HG02973 (cell line): ENCODE measurements at regions not wholly inside any gene's neighbourhood (a gene's known extent, or its start where the extent isn't known, plus 50 kb on each side); places are given as distances from the start of the nearest gene placed in this dataset.
"Not testable (repeated sequence)": the region's sequence is repeated elsewhere in the genome, so short reads cannot be mapped to it uniquely, and the experiment has no call there.

Experiments used
- ATAC-seq: cut with Tn5 transposase; IDR thresholded peaks from one replicate; pipeline ENCODE4 v1.9.1; 2021; ENCODE audit warnings: moderate library complexity; ENCODE audit not compliant: unreplicated experiment

DNA sequence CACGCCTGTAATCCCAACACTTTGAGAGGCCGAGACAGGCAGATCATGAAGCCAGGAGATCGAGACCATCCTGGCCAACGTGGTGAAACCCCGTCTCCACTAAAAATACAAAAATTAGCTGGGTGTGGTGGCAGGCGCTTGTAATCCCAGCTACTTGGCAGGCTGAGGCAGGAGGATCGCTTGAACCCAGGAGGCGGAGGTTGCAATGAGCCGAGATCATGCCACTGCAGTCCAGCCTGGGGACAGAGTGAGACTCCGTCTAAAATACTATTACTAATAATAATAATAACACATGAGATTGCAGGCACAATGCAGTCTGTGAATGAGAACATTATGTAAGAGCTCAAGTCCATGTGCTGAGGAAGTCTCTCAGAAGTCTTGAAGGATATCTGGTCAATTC is 1684.4 kb downstream of the SPATA31A7 start:
- ATAC-seq: not testable (repeated sequence)

GRCh38 chr9:62874745-62875599 is 1685.1 kb downstream of the SPATA31A7 start:
- not testable (repeated sequence) for ATAC-seq

DNA sequence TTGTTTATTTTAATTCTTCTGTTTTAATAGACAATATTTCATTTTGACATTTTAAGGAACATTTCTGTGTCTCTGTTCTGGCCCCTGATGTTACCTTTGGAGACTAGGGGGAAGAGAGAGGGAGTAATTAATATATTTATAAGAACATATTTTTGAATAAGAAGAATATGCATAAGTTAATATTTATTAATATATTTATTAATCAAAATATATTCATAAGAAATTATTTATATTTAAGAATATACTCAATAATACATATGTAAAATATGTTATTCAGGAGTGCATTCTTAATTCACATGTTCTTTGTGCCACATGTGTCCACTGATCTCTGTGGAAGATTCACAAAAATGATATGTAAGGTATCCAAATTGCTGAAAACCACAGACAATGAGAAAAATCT is 1687.7 kb downstream of the SPATA31A7 start:
- not testable (repeated sequence) for ATAC-seq

DNA sequence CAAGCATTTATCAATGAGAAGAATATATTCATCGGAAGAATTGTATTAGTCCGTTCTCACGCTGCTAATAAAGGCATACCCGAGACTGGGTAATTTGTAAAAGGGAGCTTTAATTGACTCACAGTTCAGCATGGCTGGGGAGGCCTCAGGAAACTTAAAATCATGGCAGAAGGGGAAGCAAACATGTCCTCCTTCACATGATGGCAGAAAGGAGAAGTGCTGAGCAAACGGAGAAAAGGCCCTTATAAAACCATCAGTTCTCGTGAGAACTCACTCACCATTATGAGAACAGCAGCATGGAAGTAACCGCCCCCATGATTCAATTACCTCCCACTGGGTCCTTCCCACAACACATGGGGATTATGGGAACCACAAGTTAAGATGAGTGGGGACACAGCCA is 1688.2 kb downstream of the SPATA31A7 start:
- ATAC-seq: not testable (repeated sequence)

GRCh38 chr9:62880453-62880852 is 1690.6 kb downstream of the SPATA31A7 start:
- ATAC-seq: not testable (repeated sequence)

- not testable (repeated sequence) for ATAC-seq
Measured at GRCh38 chr9:62880971-62881370, 1691.1 kb downstream of the SPATA31A7 start.

DNA sequence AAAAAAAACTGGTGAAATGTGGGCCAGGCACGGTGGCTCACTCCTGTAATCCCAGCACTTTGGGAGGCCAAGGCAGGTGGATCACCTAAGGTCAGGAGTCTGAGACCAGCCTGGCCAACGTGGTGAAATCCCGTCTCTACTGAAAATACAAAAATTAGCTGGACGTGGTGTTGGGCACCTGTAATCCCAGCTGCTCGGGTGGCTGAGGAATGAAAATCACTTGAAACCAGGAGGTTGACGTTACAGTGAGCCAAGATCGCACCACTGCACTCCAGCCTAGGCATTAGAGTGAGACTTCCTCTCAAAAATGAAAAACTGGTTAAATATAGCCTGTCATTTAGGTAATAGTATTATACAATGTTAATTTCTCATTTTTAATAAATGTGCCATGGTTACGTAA is 1692.0 kb downstream of the SPATA31A7 start:
- ATAC-seq: not testable (repeated sequence)

GRCh38 chr9:62882717-62883116 is 1692.9 kb downstream of the SPATA31A7 start:
- not testable (repeated sequence) for ATAC-seq

- not testable (repeated sequence) for ATAC-seq
Measured at GRCh38 chr9:62896692-62897091, 1706.9 kb downstream of the SPATA31A7 start.

GRCh38 chr9:62897411-62898225 is 1707.8 kb downstream of the SPATA31A7 start:
- ATAC-seq: not testable (repeated sequence)

DNA sequence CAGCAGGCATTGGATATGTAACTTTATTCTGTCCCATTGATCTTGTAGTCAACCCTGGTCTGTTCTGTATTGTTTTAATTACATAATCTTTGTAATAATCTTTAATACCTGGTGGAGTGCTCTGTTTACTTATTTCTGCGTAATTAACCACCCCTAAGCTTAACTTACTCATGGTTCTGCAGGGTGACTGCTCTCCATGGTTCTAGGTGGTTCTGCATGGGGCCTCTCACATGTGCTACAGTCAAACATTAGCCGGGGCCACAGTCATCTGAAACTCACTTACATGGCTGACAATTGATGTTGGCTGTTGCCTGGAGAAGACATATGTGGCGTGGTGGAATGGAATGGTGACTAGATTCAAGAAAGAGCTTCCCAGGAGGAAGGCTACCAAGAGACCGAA is 1709.8 kb downstream of the SPATA31A7 start:
- ATAC-seq: not testable (repeated sequence)

DNA sequence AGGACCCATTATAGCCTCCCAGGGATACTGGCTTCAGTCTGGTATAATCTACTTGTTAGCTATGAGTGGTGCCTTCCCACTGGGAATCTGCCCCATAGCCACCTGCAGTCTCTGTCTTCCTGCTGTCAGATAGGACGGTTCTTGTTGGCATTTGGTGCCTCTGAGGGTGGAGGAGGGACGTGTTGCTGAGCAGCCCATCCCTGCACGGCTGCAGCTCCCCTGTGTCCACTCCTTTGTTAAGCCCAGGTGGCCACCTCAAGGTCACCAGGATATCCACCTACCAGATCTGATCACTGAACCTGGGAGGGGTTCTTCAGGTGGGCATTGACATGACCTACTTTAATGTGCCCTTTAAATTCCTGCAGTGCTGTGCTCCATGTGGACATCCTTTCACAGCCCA is 1714.2 kb downstream of the SPATA31A7 start:
- ATAC-seq: not testable (repeated sequence)

GRCh38 chr9:62905722-62906121 is 1715.9 kb downstream of the SPATA31A7 start:
- ATAC-seq: not testable (repeated sequence)

DNA sequence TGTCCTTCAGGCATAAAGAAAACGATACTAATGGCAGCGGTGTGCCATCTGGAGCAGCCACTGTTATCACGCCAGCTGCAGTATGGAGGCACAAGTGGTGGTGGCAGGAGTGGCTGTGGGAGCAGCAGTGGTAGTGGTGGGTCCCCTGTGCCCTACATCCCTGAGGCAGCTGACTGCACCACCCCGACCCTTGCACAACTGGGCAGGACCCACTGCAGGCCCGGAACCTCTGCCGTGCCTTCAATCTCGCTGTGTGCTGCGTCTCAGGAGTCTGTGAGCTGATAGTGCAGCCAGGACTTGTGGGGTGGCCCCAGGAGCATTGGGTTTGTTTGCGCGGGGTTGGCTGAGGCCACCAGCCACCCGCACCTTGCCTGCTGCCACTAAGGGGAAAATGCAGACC is 1718.0 kb downstream of the SPATA31A7 start:
- not testable (repeated sequence) for ATAC-seq

- ATAC-seq: not testable (repeated sequence)
Measured at GRCh38 chr9:62908271-62908670, 1718.4 kb downstream of the SPATA31A7 start.

DNA sequence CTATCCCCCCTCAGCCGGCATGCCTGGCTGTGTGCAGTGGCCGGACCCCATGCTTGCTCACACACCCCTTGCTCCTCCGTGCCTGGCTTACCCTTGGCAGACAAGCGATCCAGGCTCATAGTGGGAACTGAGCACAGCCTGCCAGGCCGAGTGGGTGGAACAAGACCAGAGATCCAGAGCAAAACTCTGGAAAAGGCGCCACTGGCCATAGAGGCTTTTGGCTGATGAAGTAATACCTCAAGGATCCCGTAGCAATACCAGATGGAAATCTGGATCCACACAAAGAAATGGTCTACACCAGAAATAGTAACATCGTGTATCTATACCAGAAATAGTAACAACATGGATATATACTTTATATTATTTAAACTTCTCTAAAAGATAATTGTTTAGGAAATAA is 1719.6 kb downstream of the SPATA31A7 start:
- ATAC-seq: not testable (repeated sequence)

DNA sequence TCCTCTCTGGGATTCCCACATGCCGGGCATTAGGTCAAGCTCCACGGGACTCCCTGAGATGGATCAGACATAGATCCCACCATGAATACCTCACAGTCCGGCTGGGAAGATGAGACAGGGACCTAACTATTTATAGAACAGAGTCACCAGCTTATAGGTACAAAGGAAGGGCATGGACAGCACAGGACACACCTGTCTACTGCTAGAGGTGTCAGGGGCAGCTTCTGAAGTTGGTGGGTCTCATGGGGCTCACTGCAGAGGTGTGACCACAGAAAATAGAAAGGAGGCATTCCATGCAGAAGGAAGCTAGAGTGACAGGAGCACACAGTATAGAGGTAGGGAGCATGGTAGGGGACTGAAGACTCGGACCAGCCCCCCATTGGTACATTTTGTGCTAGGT is 1722.4 kb downstream of the SPATA31A7 start:
- not testable (repeated sequence) for ATAC-seq

DNA sequence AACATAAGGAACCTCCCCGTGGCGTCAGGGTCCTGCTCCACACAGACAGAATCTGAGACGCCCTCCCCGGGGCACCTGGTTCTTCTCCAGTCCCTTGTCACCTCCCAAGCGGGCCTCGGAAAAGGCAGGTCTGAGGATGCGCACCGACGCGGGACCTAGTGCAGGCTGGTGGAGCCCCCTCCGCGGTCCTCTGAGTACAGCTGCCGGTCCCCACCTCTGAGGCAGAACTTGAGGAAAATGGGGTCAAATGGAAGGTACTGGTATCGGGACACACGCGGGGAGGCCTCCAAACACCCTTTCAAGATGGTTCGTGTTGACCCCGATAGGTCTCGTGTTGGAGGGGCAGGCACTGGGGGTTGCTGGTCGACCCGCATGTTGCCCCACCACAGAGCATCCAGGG is 1725.3 kb downstream of the SPATA31A7 start:
- not testable (repeated sequence) for ATAC-seq

- peak; percentile 98 for ATAC-seq
Measured at GRCh38 chr9:62915661-62916060, 1725.8 kb downstream of the SPATA31A7 start.

- ATAC-seq: not testable (repeated sequence)
Measured at GRCh38 chr9:62918648-62919385, 1729.0 kb downstream of the SPATA31A7 start.

DNA sequence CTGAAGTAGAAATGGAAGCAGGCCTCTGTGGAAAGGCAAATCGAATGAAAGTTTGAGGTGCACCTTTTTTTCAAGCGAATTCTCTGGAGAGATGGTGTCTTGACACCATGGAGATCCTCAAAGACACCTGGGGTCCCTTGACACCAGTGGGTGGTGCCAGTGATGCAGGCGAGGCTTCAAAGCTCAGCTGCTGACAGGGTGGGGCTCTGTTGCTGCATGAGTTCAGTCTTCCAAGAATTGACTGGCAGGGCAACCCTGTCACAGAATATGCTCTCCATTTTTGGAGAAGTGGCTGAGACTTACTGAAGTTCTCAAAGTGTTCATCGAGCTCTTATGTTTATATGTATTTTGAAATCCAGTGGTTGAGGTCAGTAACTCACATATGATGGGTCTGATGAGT is 1741.6 kb downstream of the SPATA31A7 start:
- not testable (repeated sequence) for ATAC-seq
